K562 (cell line): ENCODE measurements at regions not wholly inside any gene's neighbourhood (a gene's known extent, or its start where the extent isn't known, plus 50 kb on each side); places are given as distances from the start of the nearest gene placed in this dataset.

Source experiments
- ATAC-seq: fragments of 200-7000 bp; cut with Tn5 transposase; 3 replicates; pipeline ENCODE4 v1.9.1; 2020; ENCODE audit warnings: moderate library complexity
- BruUV-seq: library from RNA; stranded (reverse); fragments of 400-500 nt; replicated peaks from 2 replicates; lab custom pipeline; 2021; lab: Mats Ljungman, UMichigan
- CTCF ChIA-PET: fragments of 300-600 bp; formaldehyde crosslinking; extraction: SDS; loops from one replicate; lab custom pipeline; 2021; ENCODE audit warnings: low intra/inter-chr PET ratio; lab: Yijun Ruan, JAX
- POLR2A ChIA-PET: fragments of 300-600, 350-650 bp; sonication (Branson Sonifier 250); formaldehyde crosslinking; extraction: SDS; loops from one replicate; lab custom pipeline; 2021; ENCODE audit warnings: antibody characterized with exemption, inconsistent platforms; lab: Yijun Ruan, JAX
- DNase-seq, 4 experiments: peaks; one replicate each; pipeline versions ENCODE4 v3.0.0 to v3.0.0-alpha.2; 2011 to 2018; ENCODE audit warnings: low spot score in 3 of 4, mixed read lengths in 3 of 4; ENCODE audit errors: extremely low read depth in 1 of 4
- FAIRE-seq: peaks from 2 replicates; lab custom pipeline; 2011; peaks lifted over from hg19 to GRCh38; lab: Jason Lieb, UNC
- H2AFZ ChIP-seq: 2 replicates; pipeline ENCODE4 v1.6.0; 2011; ENCODE audit warnings: low read depth, low read length, control low read depth, inconsistent platforms
- H3K27ac ChIP-seq: fragments of 200-600 bp; 3 replicates; pipeline ENCODE4 v1.8.0; 2011; ENCODE audit warnings: low read depth, mild to moderate bottlenecking, control low read depth, inconsistent platforms, low read length, moderate library complexity, mixed read lengths; ENCODE audit errors: extremely low read depth
- H3K27me3 ChIP-seq, 2 experiments: fragments of 300-600 bp in 1 of 2; 2 replicates in 1 of 2; 3 replicates in 1 of 2; pipeline versions ENCODE4 v1.6.0 to v1.8.0; 2011; ENCODE audit warnings: inconsistent platforms in 2 of 2, low read length in 2 of 2, mild to moderate bottlenecking in 1 of 2, mixed read lengths in 1 of 2, moderate library complexity in 1 of 2; ENCODE audit not compliant: control insufficient read depth in 2 of 2, insufficient read depth in 2 of 2
- H3K36me3 ChIP-seq: fragments of 300-600 bp; 3 replicates; pipeline ENCODE4 v1.8.0; 2011; ENCODE audit warnings: mild to moderate bottlenecking, low read length, inconsistent platforms; ENCODE audit not compliant: control insufficient read depth, insufficient read depth
- H3K4me1 ChIP-seq, 2 experiments: fragments of 200-600 bp in 1 of 2; replicated peaks in 1 of 2; 2 replicates in 1 of 2; 3 replicates in 1 of 2; pipeline versions ENCODE4 v1.5.1 to v1.8.0; 2011; ENCODE audit warnings: inconsistent platforms in 2 of 2, low read length in 2 of 2, mild to moderate bottlenecking in 1 of 2, mixed read lengths in 1 of 2, moderate library complexity in 1 of 2; ENCODE audit not compliant: control insufficient read depth in 2 of 2, insufficient read depth in 2 of 2
- H3K4me2 ChIP-seq: 2 replicates; pipeline ENCODE4 v1.6.1; 2011; ENCODE audit warnings: low read length, control low read depth, inconsistent platforms, mixed read lengths; ENCODE audit not compliant: insufficient read depth
- H3K4me3 ChIP-seq: fragments of 200-600 bp; sonication (generic), shearing (Covaris generic); 2 replicates; pipeline ENCODE4 v1.5.1; 2016; ENCODE audit warnings: control low read depth, inconsistent platforms
- H3K79me2 ChIP-seq: fragments of 200-600 bp; 3 replicates; pipeline ENCODE4 v1.8.0; 2011; ENCODE audit warnings: low read length, inconsistent platforms; ENCODE audit not compliant: control insufficient read depth, insufficient read depth
- H3K9ac ChIP-seq, 2 experiments: 2 replicates each; pipeline versions ENCODE4 v1.6.0 to v1.6.1; 2011; ENCODE audit warnings: low read depth in 2 of 2, low read length in 2 of 2, control low read depth in 1 of 2, inconsistent platforms in 1 of 2, mild to moderate bottlenecking in 1 of 2, mixed read lengths in 1 of 2; ENCODE audit not compliant: insufficient read depth in 1 of 2
- H3K9me1 ChIP-seq: one replicate; pipeline ENCODE4 v1.6.0; 2011; ENCODE audit warnings: inconsistent platforms, mild to moderate bottlenecking, low read length, moderate library complexity; ENCODE audit not compliant: control insufficient read depth, insufficient read depth
- H3K9me3 ChIP-seq: replicated peaks from 2 replicates; pipeline ENCODE4 v1.5.1; 2011; ENCODE audit warnings: low read depth, low read length, inconsistent platforms; ENCODE audit not compliant: control insufficient read depth, insufficient read depth
- H4K20me1 ChIP-seq: replicated peaks from 2 replicates; pipeline ENCODE4 v1.6.1; 2011; ENCODE audit warnings: low read length, inconsistent platforms, mixed read lengths; ENCODE audit not compliant: control insufficient read depth, insufficient read depth
- CBX1 ChIP-seq: sonication (generic); IDR thresholded peaks from 2 replicates; pipeline ENCODE4 v1.6.1; 2016; ENCODE audit warnings: antibody characterized with exemption, low read depth, mild to moderate bottlenecking
- ELF4 ChIP-seq: fragments of 450-650 bp; formaldehyde crosslinking; IDR thresholded peaks from 2 replicates; pipeline ENCODE4 v1.4.0; 2022; ENCODE audit warnings: missing genetic modification characterization
- GTF3C2 ChIP-seq: IDR thresholded peaks from 3 replicates; pipeline ENCODE4 v1.6.1; 2011; ENCODE audit warnings: borderline replicate concordance, mild to moderate bottlenecking, moderate library complexity; ENCODE audit not compliant: insufficient read length; ENCODE audit errors: extremely low read depth
- HINFP ChIP-seq: fragments of 450-650 bp; conservative IDR thresholded peaks from 2 replicates; pipeline ENCODE4 v1.6.1; 2016; ENCODE audit warnings: missing genetic modification characterization, low read depth, mild to moderate bottlenecking, control low read depth, missing compliant biosample characterization
- IRF1 ChIP-seq: sonication (generic); formaldehyde crosslinking; IDR thresholded peaks from 2 replicates; pipeline ENCODE4 v1.8.0; 2022; ENCODE audit warnings: missing genetic modification reagents, mild to moderate bottlenecking, borderline replicate concordance
- MCM7 ChIP-seq, 2 experiments: fragments of 450-650 bp; IDR thresholded peaks; 2 replicates each; pipeline ENCODE4 v1.6.1; 2016 to 2018
- POLR3A ChIP-seq: IDR thresholded peaks from 2 replicates; pipeline ENCODE4 v1.6.1; 2011; ENCODE audit warnings: borderline replicate concordance, mild to moderate bottlenecking, moderate library complexity; ENCODE audit not compliant: insufficient read length, insufficient read depth; ENCODE audit errors: extremely low read depth
- RBM25 ChIP-seq: fragments of 200-400 bp; formaldehyde crosslinking; IDR thresholded peaks from 2 replicates; pipeline ENCODE4 v1.6.1; 2018; ENCODE audit warnings: low read length, low read depth, moderate library complexity; ENCODE audit not compliant: severe bottlenecking
- SIRT6 ChIP-seq: IDR thresholded peaks from one replicate; pipeline ENCODE4 v1.6.1; 2012; ENCODE audit warnings: low read depth, mild to moderate bottlenecking, control low read depth, inconsistent platforms, low read length, moderate library complexity
- STAG1 ChIP-seq: sonication (generic); formaldehyde crosslinking; IDR thresholded peaks from 2 replicates; pipeline ENCODE4 v1.5.0; 2020; ENCODE audit warnings: missing genetic modification reagents, borderline replicate concordance
- TARDBP ChIP-seq: fragments of 450-650 bp; IDR thresholded peaks from 2 replicates; pipeline ENCODE4 v1.6.1; 2016
- U2AF1 ChIP-seq: fragments of 200-400 bp; formaldehyde crosslinking; optimal IDR thresholded peaks from 2 replicates; pipeline ENCODE3; 2017; ENCODE audit warnings: mild to moderate bottlenecking, low read depth, low read length, moderate library complexity
- ZBTB1 ChIP-seq: sonication (generic); formaldehyde crosslinking; IDR thresholded peaks from 2 replicates; pipeline ENCODE4 v1.8.1; 2023; ENCODE audit warnings: missing genetic modification reagents, low read depth, mild to moderate bottlenecking, borderline replicate concordance
- ZBTB17 ChIP-seq: fragments of 450-650 bp; formaldehyde crosslinking; IDR thresholded peaks from 2 replicates; pipeline ENCODE4 v1.4.0; 2020; ENCODE audit warnings: mild to moderate bottlenecking
- ZNF274 ChIP-seq: IDR thresholded peaks from 2 replicates; pipeline ENCODE4 v1.6.1; 2011; ENCODE audit warnings: low read depth, mild to moderate bottlenecking, low read length, moderate library complexity, borderline replicate concordance
- ZNF668 ChIP-seq: fragments of 250-450 bp; sonication (Bioruptor Pico); IDR thresholded peaks from 2 replicates; pipeline ENCODE4 v1.8.0; 2022; ENCODE audit warnings: mild to moderate bottlenecking, inconsistent platforms
- WGBS: fragments of 100-300 bp; shearing (Covaris generic); methylation state at CpG from one replicate; pipeline ENCODE4 v1.1.6; 2016; ENCODE audit warnings: low coverage, mixed read lengths; ENCODE audit not compliant: insufficient coverage; ENCODE audit errors: missing lambda C conversion rate; 5-methylcytosine and 5-hydroxymethylcytosine counted together
- in situ Hi-C: fragments of 300-500 bp; cut with MboI; formaldehyde crosslinking; loops from 4 replicates; pipeline ENCODE4 v1.15.0; 2018; ENCODE audit warnings: inconsistent platforms, mixed read lengths
- intact Hi-C: fragments of 100-400 bp; cut with micrococcal nuclease; formaldehyde crosslinking; loops from 2 replicates; pipeline ENCODE4 v1.14.2; 2022

- no peak overlapping the region for H2AFZ ChIP-seq
- H3K4me2 ChIP-seq, result no peak overlapping the region
- no peaks in the 10 kb centered on the region for H3K79me2 ChIP-seq
- intact Hi-C loops, result no loop called here
- H3K9me3 ChIP-seq, result no peaks in the 10 kb centered on the region
- in situ Hi-C loops, result no loop called here
- WGBS, result 0% methylated on average over 2 of the region's 2 CpGs
- H3K27ac ChIP-seq, result no peak overlapping the region
- no peaks in the 10 kb centered on the region for H4K20me1 ChIP-seq
- DNase-seq, result no peak
- POLR2A ChIA-PET, result no interaction called here
- H3K27me3 ChIP-seq, result no peaks in the 10 kb centered on the region
- H3K4me3 ChIP-seq, result no peak overlapping the region
- no peaks in the 10 kb centered on the region for H3K36me3 ChIP-seq
- CTCF ChIA-PET, result no interaction called here
- H3K9ac ChIP-seq, result no peak overlapping the region
- no peaks in the 10 kb centered on the region for H3K4me1 ChIP-seq
- no peak for ATAC-seq
- H3K9me1 ChIP-seq, result no peaks in the 10 kb centered on the region
- FAIRE-seq, result no peak
- BruUV-seq, result no TSS peak
- no peak for TF ChIP-seq TARDBP
- no peak for TF ChIP-seq GTF3C2
- no peak for TF ChIP-seq SIRT6
- no peak for TF ChIP-seq ZBTB1 (CRISPR knock-in tag)
- TF ChIP-seq U2AF1, result no peak
- TF ChIP-seq STAG1 (CRISPR knock-in tag), result no peak
- TF ChIP-seq CBX1, result no peak
- TF ChIP-seq ZNF274, result no peak
- no peak for TF ChIP-seq RBM25
- TF ChIP-seq POLR3A, result no peak
- no peak for TF ChIP-seq IRF1 (CRISPR knock-in tag)
- TF ChIP-seq HINFP (tag), result no peak
- no peak for TF ChIP-seq ZNF668 (CRISPR knock-in tag)
- TF ChIP-seq ELF4 (CRISPR knock-in tag), result no peak
- TF ChIP-seq MCM7 (IDR thresholded peaks at IDR 0.05), result no peak
- no peak for TF ChIP-seq ZBTB17 (CRISPR knock-in tag)
Measured at GRCh38 chr9:104429031-104429546, 75.0 kb upstream of the OR13F1 start.
